HEK293T (cell line): ENCODE measurements at regions not wholly inside any gene's neighbourhood (a gene's known extent, or its start where the extent isn't known, plus 50 kb on each side); places are given as distances from the start of the nearest gene placed in this dataset.
A peak's percentile ranks its signal among the peaks of the same experiment; 100 is the strongest.

ENCODE experiments used
- CTCF ChIA-PET: fragments of 350-600 bp; formaldehyde crosslinking; extraction: SDS; loops from one replicate; lab custom pipeline; 2021; ENCODE audit warnings: antibody characterized with exemption, inconsistent platforms; lab: Yijun Ruan, JAX
- POLR2A ChIA-PET: fragments of 350-600 bp; formaldehyde crosslinking; extraction: SDS; loops from one replicate; lab custom pipeline; 2020; ENCODE audit warnings: antibody characterized with exemption, inconsistent platforms; lab: Yijun Ruan, JAX
- DNase-seq: peaks from one replicate; pipeline ENCODE4 v3.0.0; 2012; ENCODE audit warnings: mixed read lengths; ENCODE audit errors: extremely low spot score
- ARNT ChIP-seq: fragments of 450-650 bp; IDR thresholded peaks from 2 replicates; pipeline ENCODE4 v1.6.1; 2017; ENCODE audit warnings: mild to moderate bottlenecking
- BHLHE40 ChIP-seq: fragments of 450-650 bp; IDR thresholded peaks from 2 replicates; pipeline ENCODE4 v1.6.1; 2016; ENCODE audit warnings: mild to moderate bottlenecking, moderate library complexity, borderline replicate concordance
- CTBP1 ChIP-seq: fragments of 450-650 bp; IDR thresholded peaks from 2 replicates; pipeline ENCODE4 v1.6.1; 2016; ENCODE audit warnings: borderline replicate concordance
- ELF4 ChIP-seq: fragments of 450-650 bp; IDR thresholded peaks from 2 replicates; pipeline ENCODE4 v1.6.1; 2017; ENCODE audit warnings: antibody characterized with exemption
- FOXA1 ChIP-seq: fragments of 450-650 bp; IDR thresholded peaks from 2 replicates; pipeline ENCODE4 v1.6.1; 2016; ENCODE audit warnings: mild to moderate bottlenecking
- FOXK2 ChIP-seq: fragments of 450-650 bp; IDR thresholded peaks from 2 replicates; pipeline ENCODE4 v1.6.1; 2016; ENCODE audit warnings: mild to moderate bottlenecking
- FOXM1 ChIP-seq: fragments of 450-650 bp; IDR thresholded peaks from 2 replicates; pipeline ENCODE4 v1.6.1; 2017; ENCODE audit warnings: mild to moderate bottlenecking, borderline replicate concordance
- HDGF ChIP-seq: fragments of 450-650 bp; IDR thresholded peaks from 2 replicates; pipeline ENCODE4 v1.6.1; 2017; ENCODE audit warnings: antibody characterized with exemption, borderline replicate concordance
- L3MBTL2 ChIP-seq: fragments of 450-650 bp; conservative IDR thresholded peaks from 2 replicates; pipeline ENCODE4 v1.6.1; 2016; ENCODE audit warnings: mild to moderate bottlenecking
- LEF1 ChIP-seq: fragments of 450-650 bp; IDR thresholded peaks from 2 replicates; pipeline ENCODE4 v1.6.1; 2017; ENCODE audit warnings: mild to moderate bottlenecking, borderline replicate concordance
- NFRKB ChIP-seq: fragments of 450-650 bp; IDR thresholded peaks from 2 replicates; pipeline ENCODE4 v1.6.1; 2016; ENCODE audit warnings: mild to moderate bottlenecking, moderate library complexity
- PKNOX1 ChIP-seq: fragments of 450-650 bp; IDR thresholded peaks from 2 replicates; pipeline ENCODE4 v1.6.1; 2016
- SP1 ChIP-seq: fragments of 450-650 bp; IDR thresholded peaks from 2 replicates; pipeline ENCODE4 v1.6.1; 2017
- SUZ12 ChIP-seq: fragments of 450-650 bp; IDR thresholded peaks from 2 replicates; pipeline ENCODE4 v1.6.1; 2016; ENCODE audit warnings: mild to moderate bottlenecking
- TARDBP ChIP-seq: fragments of 450-650 bp; IDR thresholded peaks from 2 replicates; pipeline ENCODE4 v1.6.1; 2016
- ZNF384 ChIP-seq: fragments of 450-650 bp; IDR thresholded peaks from 2 replicates; pipeline ENCODE4 v1.6.1; 2016

- ChIA-PET POLR2A (no interaction called here), CTCF (no interaction called here)
- no peak for DNase-seq
- no peak for TF ChIP-seq TARDBP
- TF ChIP-seq SUZ12 = no peak
- no peak for TF ChIP-seq FOXK2
- no peak for TF ChIP-seq BHLHE40
- no peak for TF ChIP-seq HDGF
- no peak for TF ChIP-seq CTBP1
- TF ChIP-seq FOXA1 = no peak
- no peak for TF ChIP-seq ELF4
- no peak for TF ChIP-seq PKNOX1
- TF ChIP-seq ARNT = no peak
- no peak for TF ChIP-seq FOXM1
- no peak for TF ChIP-seq ZNF384
- TF ChIP-seq LEF1 = no peak
- no peak for TF ChIP-seq SP1
- no peak for TF ChIP-seq L3MBTL2
- no peak for TF ChIP-seq NFRKB
These were observed 175.9 kb downstream of the IFI44 start for GRCh38 chr1:78825561-78825960.

DNA sequence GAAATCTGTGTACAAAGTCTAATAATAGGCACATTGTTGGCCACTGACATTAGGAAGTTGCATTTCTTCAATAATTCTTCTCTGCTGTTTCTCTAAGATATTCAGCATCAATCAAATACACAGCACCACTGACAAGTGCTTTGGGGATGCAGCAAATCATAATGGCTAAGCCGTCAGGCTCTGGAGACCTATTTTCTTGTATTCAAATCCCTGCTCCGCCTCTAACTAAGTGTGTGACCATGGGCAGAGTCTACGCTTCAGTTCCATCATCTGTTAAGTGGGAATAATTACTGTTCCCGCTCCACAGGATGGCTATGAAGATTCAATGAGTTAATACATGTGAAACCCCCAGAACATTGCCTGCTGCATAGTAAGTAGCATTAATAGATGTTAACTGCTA, 176.9 kb downstream of the ADGRL4 start:
- ChIA-PET POLR2A (no interaction called here), CTCF (no interaction called here)
- DNase-seq = no peak
- TF ChIP-seq SP1 (no peak), SUZ12 (no peak), ZNF384 (no peak), BHLHE40 (no peak)

DNA sequence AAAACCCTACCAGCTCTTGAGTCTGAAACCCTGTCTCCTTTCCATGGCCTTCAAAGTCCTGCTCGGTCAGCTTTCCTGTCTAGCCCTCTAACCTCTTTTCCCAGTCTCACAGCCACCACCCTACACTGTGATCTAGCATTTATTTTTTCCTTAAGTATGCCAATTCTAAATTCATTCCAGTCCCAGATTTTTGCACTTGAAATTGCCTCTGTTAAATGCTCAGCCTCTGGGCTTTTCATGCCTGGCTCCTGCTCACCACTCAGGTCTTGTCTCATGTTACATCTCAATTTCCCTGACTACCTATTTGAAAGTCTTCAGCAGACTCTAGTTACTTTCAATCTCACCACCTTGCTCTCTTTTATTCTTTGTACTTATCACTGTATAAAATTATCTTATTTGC, 176.2 kb downstream of the ADGRL4 start:
- TF ChIP-seq FOXK2 = no peak
- no peak for TF ChIP-seq FOXM1
- TF ChIP-seq PKNOX1 = no peak
- TF ChIP-seq SP1 = no peak
- ChIA-PET CTCF (no interaction called here), POLR2A (no interaction called here)
- DNase-seq = no peak

DNA sequence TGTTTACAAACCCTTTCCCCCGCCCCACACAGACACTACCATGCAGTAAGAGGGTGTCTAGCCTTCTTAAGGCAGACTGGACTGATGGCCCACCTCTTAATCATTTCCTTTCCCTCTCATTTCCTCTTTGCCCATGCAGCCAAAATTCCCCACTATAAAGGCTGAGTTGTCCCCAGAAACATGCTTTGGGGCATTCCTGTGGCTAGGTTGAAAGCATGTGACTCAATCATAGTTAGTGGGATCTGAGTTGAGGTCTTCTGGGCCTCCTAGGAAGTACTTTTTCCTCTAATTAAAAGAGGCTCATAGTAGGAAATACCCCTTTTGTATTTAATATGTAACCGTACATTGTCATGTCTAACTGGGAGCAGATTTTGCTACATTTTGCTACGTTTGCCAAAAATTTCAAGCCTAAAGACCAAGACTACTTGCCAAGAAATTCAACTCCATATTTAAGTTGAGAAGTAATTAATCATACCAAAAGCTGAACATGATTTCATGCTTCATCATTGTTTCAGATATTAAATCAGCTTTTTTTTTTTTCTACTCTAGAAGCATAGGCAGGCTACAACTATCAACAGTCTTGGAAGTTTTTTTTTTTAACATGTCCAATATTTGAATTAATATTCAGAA, 174.7 kb downstream of the ADGRL4 start:
- POLR2A ChIA-PET = no interaction called here
- TF ChIP-seq ARNT (no peak), LEF1 (no peak)
- CTCF ChIA-PET = no interaction called here
- no peak for DNase-seq

DNA sequence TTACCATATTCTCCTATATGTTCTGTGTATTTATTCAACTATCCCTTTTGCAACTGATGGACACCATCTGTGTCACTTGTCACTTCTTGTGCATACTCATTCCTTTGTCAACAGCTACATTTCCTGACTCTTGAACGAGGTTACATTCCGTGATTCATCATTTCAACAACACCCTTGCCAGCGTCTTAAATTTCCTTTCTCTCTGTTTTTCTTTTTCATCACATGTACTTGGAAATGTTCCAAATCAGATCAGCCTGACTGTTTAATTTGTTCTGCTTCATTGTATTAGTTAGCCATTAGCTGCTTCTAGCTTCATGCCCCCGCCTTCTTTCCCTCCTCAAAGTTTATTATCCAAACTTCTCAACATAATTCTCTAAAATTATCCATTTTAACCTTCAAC, 173.0 kb downstream of the ADGRL4 start:
- DNase-seq = no peak
- peak; percentile 55; the same call in 1 of the 2 replicates for TF ChIP-seq PKNOX1
- TF ChIP-seq ELF4 = no peak
- no peak for TF ChIP-seq ZNF384
- TF ChIP-seq NFRKB = no peak
- TF ChIP-seq FOXM1 = no peak
- no peak for TF ChIP-seq SUZ12
- TF ChIP-seq L3MBTL2 = no peak
- no peak for TF ChIP-seq TARDBP
- ChIA-PET POLR2A (no interaction called here), CTCF (no interaction called here)

DNA sequence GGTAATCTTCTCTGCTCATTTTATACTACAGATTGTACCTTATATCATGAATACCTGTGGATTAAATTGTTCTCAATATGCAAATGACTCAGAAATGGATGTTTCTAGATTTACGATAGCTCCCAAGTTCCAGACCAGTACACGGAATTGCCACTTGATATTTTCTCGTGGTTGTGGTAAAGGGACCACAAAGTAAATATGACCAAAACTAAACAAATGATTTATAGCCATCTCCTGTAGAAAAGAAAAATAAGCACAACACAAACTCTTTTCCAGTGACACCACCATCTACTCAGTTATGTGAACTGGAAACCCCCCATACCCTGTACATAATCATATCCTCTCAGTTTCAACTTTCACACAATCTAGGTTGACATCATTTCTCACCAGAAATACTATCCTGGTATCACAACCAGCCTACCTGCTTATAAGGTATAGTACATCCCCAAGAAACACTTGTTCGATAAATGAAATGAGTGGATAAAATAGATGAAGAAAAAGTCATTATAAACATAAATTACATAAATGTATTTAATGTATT, 172.3 kb downstream of the ADGRL4 start:
- ChIA-PET CTCF (no interaction called here), POLR2A (no interaction called here)
- DNase-seq = no peak
- no peak for TF ChIP-seq TARDBP
- no peak for TF ChIP-seq HDGF
- TF ChIP-seq ARNT = no peak
- TF ChIP-seq ZNF384 = no peak
- TF ChIP-seq FOXK2 = no peak
- no peak for TF ChIP-seq BHLHE40
- no peak for TF ChIP-seq SP1

DNA sequence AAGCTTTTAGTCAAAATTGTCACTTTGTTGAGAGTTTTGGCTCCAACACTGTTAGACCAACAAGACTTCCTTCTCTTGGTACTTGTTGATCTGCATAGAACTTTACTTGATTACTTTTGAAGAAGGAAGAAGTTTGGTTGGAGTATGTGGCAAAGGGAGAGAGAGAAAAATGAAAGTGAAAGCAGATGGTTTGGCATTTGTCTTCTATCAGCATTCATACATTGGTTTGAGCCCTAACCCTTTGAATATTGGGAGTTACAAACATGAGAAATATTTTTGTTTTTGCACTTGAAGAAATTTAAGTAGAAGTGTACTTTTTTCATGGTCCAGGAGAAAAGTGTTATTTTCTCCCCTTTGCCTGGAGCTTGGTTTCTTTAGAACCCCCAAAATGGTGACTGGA, 169.8 kb downstream of the ADGRL4 start:
- DNase-seq = no peak
- ChIA-PET CTCF (no interaction called here), POLR2A (no interaction called here)
- TF ChIP-seq BHLHE40 = no peak
- TF ChIP-seq PKNOX1 = no peak
- TF ChIP-seq FOXM1 = no peak
- TF ChIP-seq SP1 = no peak
- TF ChIP-seq L3MBTL2 = no peak
- no peak for TF ChIP-seq ELF4
- TF ChIP-seq FOXA1 = no peak
- no peak for TF ChIP-seq HDGF
- no peak for TF ChIP-seq TARDBP
- TF ChIP-seq FOXK2 = no peak
